ENCODE measurements at regions not wholly inside any gene's neighbourhood (a gene's known extent, or its start where the extent isn't known, plus 50 kb on each side); places are given as distances from the start of the nearest gene placed in this dataset.
"Not testable (repeated sequence)": the region's sequence is repeated elsewhere in the genome, so short reads cannot be mapped to it uniquely, and the experiment has no call there.

DNA sequence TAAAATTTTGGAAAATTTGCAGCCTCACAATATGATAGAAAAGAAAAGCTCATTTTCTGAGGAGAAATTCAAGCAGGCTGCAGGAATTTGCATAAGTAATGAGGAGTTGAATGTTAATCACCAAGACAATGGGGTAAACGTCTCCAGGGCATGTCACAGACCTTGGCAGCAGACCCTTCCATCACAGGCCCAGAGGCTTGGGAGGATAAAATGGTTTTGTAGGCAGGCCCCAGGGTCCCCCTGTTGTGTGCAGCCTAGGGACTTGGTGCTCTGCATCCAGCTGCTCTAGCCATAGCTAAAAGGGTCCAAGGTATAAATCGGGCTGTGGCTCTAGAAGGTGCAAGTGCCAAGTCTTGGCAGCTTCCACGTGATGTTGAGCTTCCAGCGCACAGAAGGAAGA, 112.2 kb upstream of the FMN2 start:
- no peak for DNase-seq

DNA sequence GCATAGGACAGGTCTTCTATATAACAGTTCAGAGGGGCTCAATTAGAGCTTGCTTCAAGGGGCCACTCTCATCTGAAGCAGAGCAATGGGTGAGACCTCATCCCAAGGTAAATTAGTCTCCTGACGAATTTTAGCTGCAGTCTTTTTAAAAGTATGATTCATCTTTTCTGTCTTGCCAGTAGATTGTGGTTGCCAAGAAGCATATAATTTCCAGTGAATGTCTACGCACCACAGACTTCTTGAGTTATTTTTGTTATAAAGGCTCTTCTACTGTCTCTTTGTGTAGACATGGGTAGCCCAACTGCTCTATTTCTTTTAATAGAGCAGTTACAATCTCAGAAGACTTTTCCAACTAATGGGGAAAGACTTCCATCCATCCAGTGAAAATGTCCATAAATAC, 108.9 kb upstream of the FMN2 start:
- DNase-seq, result no peak

DNA sequence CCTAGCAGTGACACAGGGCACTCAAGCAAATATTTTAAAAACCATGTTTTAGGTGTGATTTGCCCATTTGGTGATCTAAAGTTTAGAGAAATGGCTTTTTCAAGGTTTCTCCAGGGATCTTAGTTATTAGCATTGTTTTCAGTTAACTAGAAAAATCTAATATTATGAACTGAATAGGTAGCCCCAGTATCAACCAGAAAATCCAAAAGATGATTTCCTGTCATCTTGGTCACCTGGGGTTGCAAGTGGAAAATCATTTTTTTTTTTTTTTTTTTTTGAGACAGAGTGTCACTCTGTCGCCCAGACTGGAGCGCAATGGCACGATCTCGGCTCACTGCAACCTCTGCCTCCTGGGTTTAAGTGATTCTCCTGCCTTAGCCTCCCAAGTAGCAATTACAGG, 106.6 kb upstream of the FMN2 start:
- DNase-seq, result no peak

DNA sequence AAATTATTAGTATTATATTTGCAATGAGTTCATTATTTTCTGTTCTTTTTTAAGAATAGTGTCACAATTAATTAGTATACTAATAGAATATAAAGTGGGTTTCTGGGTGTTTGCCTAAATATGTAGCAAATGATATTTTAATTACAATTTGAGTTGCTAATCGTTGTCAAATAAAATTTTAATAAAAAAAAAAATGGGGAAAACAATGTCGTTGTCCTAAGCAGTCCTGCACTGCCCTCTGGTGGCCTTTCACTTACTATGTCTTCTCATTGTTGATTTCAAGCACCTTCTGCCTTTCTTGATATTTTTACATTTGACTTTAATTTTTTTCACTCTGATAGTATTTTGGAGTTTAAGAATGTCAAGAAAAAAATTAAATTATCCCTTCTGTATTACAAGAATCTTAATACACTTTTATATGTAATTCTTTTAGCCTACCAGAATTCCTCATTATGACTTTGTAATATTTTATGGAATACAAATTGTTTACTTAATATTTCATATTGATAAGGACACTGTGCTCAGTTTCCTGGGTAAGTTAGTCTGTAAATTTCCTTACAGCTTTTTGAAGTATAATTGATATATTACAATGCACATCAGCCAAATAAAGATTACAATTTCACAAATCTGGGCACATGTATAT, 104.5 kb upstream of the FMN2 start:
- peak in 11 of 56 donors; percentile 5 to 67 (median 13) for DNase-seq

DNA sequence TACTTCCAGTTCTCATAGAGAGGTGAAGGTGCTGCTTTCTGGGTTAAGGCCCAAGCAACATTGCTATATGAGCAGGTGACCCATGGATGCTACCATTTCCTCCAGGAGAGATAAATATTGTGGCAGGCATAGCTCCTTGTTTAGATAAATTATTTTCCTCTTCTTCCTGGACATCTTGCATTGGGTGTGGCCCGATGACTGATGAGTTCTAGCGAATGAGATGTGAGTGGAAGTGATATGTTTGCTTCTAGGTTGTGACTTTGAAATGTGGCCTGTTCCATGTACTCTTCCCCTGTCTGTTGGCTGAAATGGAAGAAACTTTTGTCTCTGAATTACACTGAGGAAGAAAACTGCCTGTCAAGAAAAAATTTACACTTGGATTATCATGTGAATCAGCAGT, 101.7 kb upstream of the FMN2 start:
- no peak for DNase-seq

DNA sequence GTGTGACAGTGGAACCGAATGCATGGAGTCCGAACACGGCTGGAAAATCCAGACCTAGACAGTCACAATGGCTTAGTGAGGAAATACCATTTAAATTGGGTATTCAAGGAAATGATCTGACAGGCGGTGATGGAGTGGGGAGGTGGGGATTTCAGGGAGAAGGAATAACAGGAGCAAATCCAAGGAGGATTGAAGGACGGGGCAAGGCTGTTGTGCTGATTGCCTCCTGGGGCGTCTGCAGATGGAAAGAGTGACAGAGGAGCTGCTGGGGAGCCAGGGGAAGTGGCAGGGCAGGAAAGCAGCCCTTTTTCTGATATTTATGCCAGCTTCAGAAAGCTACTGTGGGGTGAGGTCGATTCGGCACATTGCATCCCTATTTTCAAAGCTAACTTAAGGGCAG, 99.1 kb upstream of the FMN2 start:
- DNase-seq, result not testable (repeated sequence)

DNA sequence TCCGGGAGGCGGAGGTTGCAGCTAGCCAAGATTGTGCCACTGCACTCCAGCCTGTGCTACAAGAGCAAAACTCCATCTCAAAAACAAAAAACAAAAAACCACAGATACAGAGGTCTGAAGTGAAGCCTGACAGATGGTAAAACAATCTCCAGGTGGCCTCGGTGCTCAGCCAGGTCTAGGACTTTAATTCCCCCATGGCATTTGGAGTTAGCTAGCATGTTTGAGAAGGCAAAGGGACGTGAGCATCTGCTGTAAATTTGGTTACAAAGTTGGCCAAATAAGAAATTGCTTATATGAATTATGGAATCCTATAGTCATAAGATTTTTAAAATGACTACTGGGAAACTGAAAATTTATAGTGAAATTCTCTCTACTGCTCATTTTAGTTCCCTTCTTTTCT, 98.3 kb upstream of the FMN2 start:
- DNase-seq, result no peak

DNA sequence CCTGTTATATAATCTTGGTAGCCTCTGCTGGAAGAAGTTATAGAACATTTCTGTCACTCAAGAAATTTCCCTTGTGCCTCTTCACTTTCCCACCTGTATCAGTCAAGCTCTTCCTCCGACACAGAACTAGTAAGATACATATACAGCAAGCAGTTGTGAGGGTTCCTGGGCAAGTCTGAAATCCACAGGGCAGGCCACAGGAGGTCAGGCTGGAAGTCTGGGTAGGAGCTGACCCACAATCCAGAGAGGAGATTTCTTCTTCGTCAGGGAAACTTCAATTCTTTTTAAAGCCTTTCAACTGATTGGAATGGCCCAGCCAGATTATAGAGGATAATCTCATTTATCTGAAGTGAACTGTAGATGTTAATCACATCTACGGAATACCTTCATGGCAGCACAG, 96.4 kb upstream of the FMN2 start:
- no peak for DNase-seq

DNA sequence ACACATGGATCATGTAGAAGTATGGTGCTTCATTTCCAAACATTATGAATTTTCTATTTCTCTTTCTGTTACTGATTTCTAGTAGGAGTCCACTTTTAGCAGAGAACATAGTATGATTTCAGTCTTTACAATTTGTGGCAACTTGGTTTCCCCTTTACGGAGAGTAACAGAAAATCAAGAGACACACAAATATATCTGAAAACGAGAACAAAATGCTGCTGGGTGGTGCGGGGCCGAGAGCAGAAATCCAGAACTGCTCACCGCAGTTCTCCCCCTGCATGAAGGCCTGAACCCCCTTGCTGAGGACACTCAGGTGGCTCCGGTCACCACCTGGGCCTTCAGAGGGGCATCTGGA, 94.5 kb upstream of the FMN2 start:
- DNase-seq, result no peak

DNA sequence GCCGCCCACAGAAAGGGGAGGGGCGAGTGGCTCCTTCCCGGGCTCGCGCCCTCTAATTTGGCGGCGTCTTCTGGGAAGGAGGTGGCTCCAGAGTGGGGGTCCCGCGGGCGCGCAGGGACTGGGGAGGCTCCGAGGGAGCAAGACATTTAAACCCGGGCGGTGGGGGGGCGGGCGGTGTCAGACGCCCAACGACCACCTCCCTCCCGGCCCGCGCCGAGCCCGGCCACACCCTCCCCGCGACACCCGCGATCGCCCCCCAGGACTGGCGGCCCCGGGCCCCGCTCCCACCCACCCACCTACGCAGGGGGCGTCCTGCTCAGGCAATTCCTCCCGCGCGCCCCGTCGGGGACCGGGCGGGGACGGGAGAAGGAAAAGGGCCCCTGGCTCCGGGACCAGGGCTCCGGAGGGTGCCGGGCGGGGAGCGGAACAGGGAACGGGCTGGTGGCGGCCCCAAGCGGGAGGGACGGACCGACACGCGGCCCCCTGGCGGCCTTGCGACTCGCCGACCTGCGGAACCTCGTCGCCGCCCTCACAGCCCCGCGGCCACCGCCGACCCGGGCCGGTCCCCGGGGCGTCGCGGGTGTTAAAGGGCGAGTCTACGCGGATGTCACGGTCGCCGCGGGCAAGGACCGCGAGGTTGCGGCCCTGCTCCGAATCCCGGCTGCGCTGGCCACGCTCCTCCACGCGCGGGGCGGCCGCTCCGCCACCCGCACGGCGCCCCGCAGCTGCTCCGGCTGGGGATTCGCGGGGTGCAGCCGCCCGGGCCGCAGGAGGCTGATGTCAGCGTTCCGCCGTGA, 94.0 kb upstream of the FMN2 start:
- peak in 1 of 56 donors; percentile 43 for DNase-seq

DNA sequence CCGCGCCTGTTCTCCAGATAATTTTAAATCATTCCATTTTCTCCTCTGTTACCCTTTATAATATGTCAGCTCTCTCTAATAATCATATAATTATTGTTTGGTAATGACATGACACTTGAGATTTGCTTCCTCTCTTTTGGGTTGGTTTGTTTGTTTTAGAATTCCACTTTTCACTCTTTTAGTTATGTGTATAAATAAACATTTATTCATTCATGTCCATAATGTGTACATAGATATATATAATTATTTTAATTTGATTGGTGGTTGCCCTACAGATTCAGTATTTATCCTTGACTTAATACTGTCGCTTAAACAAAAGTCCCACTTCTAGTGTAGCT, 93.4 kb upstream of the FMN2 start:
- no peak for DNase-seq

DNA sequence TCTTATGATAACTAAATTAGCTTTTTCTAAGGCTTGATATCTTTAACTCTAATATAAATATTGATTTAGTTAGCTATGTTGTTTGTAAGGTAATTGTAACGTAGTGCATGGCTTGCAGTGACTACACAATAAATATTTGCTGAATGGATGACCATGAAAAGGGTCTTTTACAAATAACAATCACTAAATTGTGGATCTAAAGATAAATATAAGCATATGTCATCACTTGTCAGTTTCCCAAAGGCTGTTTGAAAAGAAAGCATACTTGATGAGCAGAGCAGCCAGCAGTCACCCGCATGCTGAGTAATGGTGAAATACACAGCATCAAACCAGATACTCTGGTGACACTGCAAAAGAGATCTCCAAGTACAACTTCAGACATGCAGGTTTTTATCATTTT, 92.5 kb upstream of the FMN2 start:
- DNase-seq, result no peak

DNA sequence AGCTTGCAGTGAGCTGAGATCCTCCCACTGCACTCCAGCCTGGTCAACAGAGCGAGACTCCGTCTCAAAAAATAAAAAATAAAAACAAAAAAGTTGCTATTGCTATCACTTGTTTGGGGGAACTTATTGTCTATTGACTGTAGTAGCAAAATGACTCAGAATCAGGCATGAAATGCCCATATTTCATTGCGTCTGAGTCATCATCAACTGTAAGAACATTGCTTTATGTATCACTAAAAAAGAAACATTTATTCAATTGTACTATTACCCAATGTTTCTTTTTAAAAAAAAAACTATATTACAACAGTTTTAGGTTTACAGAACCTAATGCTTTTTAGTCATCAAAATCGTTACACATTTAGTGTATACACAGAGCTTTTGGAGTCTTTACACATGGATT, 91.0 kb upstream of the FMN2 start:
- DNase-seq, result no peak

DNA sequence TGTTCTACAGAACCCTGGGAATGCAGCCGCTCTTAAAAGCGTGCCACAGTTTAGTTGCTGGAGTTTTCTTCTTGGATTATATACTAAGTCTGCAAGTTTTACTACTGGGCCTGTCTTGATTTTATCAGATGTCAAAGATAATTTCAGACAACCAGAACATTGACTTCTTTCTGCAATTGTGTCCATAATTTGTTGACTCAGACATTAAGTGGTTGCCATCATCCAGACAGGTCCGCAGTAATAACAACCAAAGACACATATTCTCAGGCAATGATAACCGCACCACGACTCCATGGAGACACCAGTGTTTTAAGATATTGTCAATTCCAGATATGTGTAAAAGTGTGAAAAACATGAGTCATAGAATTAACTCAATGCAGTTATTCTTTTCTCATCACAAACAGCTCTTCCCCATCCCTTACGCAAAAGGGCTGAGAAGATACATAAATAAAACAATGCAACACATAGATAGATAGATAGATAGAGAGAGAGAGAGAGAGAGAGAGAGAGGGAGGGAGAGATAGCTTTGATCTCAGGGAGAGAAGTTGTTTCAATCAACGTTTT, 90.4 kb upstream of the FMN2 start:
- no peak for DNase-seq

DNA sequence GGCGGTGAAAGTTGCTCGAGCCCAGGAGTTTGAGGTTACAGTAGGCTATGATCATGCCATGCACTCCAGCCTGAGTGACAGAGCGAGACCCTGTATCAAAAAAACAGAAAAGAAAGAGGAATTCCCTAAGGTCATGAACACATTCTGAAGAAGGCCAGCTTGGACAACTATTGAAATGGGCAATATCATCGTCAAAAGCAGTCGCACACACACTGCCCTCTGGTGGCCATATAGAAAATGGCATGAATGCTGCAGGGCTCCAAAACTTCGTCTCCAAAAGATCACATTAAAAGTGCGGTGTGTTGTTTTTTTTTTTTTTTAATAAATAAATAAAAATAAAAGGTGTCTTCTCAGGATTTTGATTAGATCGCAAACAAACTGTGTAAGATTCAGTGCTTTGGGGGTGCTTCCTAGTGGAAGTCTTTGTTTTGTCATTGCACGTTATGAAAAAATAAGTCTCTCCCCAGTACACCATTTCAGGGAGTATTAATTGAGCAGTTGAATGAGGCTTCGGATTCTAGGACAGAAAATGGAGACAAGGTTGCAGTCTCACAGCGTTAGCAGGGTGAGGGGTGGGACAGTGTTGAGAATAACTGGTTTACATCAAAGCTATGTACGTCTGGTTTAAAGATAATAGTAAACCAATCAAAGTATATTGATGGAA, 87.5 kb upstream of the FMN2 start:
- DNase-seq, result peak in 1 of 56 donors; percentile 6

DNA sequence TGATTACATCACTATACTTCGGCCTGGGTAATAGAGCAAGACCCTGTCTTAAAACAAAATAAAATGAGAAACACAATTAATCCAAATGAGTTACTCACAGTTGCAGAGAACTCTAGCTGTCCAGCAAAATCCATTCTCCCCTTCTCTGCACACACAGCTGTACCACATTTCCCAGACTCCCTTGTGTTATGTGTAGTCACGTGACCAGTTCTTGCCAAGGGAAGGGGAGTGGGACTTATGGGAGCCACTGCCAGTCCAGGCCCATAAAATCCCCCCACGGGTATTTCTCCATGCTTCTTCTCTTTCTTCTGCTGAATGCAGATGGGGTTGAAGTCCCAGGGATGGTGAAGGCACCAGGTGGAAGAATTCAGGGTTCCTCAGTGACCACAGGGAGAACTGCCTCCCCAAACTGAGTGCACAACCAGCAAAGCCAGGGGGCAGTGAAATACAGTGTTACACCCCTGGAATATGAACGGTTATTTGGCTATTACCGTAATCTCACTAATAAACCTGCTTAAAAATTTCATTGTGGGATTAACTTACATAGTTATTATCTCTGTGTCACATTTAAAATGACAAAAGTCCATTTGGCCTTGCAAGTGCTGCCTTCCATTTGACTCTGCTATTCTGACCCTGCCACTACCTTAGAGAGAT, 85.6 kb upstream of the FMN2 start:
- no peak for DNase-seq

DNA sequence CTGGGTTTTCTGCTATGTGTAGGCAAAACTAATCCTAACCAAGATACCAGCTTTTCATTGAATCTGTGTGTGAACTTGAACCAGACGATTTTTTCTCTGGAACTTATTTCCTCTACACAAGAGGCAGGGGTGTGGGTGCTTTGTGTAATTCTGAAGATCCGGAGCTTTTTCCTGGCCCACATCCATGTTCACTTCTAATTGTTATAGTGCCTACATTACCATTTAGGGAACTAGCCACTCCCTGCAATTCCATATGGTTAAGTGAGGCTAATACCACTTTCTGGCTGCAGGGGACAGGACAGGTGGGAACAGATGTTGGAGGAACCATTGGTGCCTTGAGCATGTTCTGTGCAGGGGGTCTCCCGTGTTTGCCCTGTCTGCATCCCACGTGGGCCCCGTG, 83.4 kb upstream of the FMN2 start:
- no peak for DNase-seq

DNA sequence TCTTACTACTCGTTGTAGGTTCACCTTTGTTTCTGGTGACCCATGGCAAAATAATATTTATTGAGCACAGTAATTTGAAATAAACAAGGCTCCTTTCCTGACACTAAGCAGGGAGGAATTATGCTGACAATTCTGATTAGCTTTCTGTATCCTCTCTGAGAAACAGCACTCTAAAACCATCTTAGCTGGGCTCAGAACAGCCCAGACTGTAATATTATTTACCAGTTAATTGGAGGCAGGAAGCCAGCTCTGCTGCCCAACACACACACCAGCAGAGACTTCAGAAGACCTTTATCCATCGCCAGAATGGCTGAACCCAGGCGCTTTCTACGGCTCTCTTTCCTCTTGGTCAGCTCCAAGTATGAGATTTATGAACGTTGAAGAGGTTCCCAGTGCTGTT, 77.6 kb upstream of the FMN2 start:
- DNase-seq, result no peak

DNA sequence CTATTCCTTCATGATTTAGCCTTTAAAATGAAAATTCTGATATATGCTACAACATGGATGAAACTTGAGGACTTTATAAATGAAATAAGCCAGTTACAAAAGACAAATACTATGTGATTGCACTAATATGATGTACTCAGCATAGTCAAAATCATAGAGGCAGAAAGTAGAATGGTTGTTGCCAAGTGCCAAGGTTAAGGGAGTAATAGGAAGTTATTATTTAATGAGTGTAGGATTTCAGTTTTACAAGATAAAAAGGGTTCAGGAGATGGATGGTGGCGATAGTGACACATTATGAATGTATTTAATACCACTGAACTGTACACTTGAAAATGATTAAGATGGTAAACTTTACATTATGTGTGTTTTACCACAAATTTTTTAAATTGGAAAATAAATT, 73.1 kb upstream of the FMN2 start:
- no peak for DNase-seq

DNA sequence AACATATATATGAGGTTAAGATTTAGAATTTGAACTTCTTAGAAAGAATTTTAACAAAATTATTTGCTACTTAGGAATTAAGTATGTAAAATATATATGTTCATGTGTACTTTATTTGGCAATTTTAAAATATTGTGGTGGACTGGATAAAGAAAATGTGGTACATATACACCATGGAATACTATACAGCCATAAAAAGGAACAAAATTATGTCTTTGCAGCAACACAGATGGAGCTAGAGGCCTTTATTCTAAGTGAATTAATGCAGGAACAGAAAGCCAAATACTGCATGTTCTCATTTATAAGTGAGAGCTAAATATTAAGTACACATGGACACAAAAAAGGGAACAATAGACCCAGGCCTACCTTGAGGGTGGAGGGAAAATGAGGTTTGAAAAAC, 72.2 kb upstream of the FMN2 start:
- DNase-seq, result no peak

DNA sequence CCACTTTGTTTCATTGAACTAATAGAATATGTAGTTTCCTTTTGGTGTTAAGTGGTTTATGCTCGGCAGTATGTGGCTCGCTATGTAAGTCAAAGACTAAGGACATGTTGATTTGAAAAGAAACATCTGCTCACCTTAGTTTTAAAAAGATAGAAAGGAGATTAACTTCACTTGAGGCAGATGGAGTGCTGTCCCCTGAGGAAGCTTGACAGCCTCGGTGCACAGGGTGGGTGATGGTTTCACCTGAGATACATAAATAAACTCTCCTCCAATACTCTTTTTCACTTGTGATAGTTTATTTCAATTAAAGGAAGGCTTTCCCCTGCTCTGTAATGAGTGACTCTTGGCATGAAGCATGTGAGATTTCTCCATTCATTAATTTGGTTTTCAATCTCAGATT, 70.8 kb upstream of the FMN2 start:
- no peak for DNase-seq

DNA sequence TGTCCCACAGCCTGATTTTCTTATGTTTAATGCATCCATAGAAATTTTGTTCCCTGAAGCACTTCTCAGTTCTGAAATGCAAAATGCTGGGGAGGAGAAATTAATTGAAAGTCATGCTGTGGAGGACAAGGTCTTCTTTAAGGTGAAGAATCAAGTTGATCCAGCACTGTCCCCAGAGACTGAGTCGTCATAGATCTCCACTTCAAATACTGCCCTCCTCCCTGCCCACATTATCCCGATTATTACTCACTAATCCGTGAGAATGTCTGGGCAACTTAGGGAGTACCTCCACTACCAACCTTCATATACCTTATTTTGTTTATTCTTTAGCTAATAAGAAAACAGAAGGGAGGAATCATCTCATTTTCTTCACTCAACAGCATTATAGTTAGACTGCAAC, 70.0 kb upstream of the FMN2 start:
- DNase-seq, result no peak

Measured in amygdala (tissue), 56 donors.